ENCODE measurements at regions not wholly inside any gene's neighbourhood (a gene's known extent, or its start where the extent isn't known, plus 50 kb on each side); places are given as distances from the start of the nearest gene placed in this dataset.

DNA sequence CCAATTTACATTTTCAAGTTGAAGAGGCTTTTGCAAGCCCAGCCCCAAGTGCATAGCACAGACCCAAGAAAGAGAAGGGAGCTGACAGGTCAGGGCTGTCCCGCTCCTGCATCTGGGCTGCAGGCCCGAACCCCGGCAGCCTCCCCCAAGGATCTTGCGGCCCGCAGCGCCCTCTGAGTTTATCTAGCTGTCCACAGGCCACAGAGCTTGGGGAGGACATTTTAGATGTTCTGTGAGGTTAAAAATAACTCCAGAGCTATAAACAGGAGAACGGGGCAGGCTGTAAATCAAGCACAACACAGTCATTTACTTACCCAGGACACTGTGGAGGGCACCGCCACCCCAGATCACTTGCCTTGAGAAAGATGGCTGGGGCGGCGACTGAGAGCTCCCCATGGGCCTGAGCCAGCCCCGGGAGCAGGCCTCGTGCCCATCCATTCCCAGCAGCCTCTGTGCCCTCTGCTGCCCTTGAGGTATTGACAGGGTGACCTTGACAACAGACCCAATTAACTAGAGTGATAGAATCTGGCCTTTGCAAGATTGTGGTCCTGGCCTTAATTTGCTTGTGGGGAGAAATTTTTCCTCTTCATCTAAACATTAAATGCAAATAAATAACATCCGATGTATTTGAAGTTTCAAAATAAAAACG lies 563.0 kb downstream of the TCERG1L start:
- no peak for DNase-seq

DNA sequence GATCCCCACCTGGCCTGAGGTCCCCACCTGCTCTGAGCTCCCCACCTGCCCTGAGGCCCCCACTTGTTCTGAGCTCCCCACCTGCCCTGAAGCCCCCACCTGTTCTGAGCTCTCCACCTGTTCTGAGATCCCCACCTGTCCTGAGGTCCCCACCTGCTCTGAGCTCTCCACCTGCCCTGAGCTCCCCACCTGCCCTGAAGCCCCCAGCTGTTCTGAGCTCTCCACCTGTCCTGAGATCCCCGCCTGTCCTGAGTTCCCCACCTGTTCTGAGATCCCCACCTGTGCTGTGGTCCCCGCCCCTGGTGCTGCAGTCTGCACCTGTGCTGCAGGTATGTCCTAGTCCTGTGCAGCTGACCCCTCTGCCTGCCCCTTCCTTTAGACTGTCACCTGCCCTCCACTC lies 561.6 kb downstream of the TCERG1L start:
- no peak for DNase-seq

DNA sequence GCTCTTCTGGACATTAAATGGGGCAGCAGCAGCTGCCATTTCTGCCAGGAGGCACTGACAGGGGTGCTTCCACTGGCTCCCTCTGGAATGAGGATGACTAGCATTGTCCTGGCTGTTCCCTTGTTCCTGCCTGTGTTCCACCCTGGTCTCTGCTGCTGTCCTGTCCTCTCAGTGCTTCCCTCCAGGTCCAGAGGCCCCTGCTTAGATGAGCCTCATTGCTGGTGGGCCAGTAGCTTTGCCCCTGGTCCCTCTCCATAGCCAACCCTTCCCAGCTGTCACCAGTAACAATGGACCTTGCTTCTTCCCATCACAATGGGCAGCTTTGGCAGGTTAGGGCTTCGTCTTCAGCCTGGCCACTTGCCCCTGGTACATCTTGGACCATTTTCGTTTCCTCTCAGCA lies 561.1 kb downstream of the TCERG1L start:
- DNase-seq: no peak

DNA sequence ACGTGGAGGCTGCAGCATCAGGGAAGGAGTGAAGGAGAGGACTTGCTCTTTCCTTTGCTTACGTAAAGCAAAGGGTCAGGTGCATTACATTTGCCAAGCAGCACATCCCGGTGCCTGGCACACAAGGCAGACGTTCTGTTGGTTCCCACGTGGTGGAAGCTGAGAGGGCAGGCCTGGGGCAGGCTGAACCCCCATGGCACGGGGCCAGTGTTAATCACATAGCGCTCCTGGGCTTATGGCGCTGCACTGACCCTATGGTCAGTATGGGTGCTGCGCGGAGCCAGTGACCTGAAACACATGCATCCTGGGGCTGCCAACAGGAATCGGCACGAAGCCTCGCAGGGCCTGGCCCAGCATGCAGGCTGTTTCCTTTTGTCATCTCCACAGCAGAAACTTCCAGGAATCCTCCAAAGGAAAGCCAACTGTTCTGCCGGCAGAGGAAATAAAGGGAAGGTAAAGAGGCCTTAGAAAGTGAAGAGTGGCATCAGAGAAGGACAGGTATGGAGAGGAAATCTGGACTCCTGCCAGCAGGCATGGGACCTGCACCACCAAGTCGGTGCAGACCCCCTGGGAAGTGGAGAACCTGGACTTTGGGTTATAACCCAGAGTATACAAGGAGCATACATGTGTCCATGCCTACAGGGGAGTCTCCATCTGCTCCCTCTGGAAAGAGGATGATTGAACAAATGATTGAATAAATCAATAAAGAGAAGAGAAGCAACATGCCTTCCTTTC lies 560.2 kb downstream of the TCERG1L start:
- no peak for DNase-seq

DNA sequence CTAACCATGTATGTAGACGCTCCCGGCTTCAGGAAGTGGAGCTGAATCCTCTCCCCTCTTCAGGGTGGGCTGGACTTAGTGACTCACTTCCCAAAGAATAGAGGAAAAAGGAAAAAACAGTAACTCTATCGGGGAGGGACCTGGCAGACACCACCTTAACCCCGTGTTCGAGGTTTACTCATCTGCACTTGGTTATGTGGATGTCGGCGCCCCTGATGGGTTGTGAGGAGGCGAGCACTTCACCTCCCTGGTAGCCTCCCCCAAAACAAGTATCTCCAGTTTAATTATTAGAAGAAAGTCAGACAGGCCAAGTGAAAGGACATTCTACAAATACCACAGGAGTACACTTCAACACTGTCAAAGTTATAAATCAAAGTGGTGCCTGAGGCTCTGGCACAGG lies 559.7 kb downstream of the TCERG1L start:
- DNase-seq: no peak

DNA sequence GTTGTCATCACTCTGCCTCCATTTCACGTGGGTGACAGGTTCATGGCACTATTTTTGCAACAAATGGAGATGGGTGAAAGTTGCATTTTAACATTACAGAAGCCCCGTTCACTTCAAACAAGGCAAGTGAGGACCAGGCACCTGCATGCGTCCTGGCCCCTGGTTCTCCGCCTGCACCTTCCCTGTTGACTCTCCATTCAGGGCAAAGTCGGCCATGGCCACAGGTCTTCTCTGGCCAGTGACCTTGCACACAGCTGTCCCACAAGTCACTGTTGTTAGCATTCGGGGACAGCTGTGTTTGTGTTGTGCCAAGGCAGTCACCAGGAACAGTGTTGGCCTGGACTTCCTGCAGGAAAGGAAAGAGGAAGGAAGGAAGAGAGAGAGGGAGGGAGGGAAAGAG lies 554.9 kb downstream of the TCERG1L start:
- no peak for DNase-seq

DNA sequence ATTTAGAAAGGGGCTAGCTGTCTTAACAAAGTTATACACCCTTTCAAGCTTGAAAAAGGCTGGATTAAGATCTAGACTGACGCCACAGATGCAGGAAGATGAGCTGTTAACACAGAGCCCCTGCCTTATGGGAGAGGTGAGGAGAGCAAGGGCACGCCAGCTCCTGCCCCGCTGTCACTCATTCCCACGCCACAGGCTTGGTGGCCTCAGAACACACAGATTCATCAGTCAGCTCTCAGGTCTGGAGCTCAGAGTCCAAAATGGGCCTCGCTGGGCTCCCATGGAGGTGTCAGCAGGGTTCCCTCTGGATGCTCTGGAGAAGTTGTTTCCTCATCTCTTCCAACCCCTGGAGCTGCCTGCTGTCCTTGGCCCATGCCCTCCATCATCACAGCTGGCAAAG lies 554.2 kb downstream of the TCERG1L start:
- DNase-seq: no peak

DNA sequence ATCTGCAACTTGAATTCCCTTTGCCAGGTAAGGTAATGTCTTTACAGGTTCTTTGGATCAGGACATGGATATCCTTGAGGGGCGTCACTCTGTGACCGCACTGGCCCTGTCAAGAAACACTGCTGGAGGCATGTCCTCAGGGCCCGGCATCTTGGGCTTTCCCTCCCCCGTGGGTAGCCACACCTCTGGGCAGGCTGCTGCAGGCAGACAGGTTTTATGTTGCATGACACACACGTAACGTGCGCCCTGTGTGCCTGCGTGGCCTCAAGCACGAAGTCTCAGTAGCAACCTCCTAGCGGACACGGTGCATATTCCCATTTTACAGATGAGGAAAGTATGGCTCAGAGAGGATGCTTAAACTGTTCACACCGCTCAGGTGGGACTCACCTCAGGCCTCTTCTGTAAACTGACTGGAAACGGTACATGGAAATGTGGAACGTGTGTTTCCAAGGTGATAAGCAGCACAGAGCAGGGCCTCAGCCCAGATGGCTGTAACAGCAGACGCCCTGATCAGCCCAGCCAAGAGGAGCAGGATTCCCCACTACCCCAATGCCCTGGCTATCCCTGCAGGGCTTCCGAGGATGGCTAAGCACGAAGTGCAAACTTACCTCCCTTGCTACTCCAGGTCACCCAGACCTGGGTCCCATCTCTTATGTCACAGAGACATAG lies 553.6 kb downstream of the TCERG1L start:
- DNase-seq: no peak

DNA sequence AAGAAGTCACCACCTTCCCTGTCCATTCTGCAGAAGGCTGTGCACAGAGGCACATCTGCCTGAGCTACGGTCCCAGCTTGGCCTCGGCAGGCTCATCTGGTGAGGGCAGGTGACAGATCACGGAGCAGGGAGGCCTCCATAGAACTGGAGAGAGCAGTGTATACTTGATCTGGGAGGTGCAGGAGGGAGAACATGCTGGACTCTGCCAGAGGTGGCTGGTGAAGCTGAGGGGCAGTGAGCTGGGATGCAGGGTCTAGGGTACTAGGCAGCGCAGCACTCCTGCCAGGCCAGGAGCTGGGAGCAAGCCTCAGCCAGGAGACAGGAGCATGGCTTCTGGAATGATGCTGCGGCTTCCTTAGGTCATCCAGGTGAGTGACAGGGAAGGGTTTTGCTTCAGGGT lies 553.0 kb downstream of the TCERG1L start:
- DNase-seq: no peak

DNA sequence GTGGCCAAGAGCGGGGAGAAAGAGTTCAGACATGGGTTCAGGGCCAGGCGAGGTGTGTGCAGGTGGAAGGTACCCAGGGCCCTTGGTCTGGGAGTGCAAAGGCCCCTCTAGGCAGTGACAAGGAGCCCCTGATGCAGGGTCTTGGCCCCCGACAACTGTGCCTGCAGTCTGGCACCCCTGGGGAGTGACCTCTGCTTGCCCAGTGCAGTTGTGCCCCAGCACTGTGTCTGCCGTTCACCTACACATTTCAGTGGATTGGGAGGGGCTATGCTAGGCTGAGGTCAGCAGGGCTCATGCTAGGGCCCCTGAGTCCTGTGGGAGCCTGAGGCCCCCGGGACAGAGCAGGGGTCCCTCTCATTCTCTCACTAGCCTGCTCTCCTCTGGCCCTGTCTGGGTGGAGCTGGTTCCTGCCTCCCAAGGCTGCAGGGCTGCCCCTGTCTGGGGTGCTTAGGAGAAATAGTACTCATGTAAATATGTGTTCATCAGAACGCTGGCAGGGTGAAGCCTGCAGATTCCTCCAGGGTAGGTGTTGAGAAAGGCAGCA lies 550.4 kb downstream of the TCERG1L start:
- no peak for DNase-seq

DNA sequence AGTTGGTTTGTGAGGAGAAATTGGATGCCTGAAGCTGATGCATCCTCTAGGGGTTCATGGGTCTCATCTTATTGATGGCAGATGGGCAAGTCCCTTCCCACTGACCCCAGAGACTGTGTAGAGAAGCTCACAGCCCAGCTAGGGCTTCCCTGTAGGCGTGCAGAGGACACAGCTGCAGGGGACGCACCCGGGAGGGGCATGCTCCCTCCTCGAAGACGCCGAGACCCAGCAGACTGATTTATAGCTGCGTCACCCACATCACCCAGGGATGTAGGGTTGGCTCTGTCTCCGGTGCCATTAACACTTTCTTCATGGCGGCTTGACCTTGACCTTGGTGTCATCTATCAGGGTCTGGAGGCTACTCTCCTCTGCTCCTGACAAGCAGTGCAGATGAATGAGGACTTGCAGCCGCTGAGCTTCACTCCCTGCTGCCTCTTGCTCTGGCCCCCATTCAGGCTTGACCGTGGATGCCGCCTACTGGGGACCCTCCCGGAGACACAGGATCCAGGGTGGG lies 549.7 kb downstream of the TCERG1L start:
- no peak for DNase-seq

DNA sequence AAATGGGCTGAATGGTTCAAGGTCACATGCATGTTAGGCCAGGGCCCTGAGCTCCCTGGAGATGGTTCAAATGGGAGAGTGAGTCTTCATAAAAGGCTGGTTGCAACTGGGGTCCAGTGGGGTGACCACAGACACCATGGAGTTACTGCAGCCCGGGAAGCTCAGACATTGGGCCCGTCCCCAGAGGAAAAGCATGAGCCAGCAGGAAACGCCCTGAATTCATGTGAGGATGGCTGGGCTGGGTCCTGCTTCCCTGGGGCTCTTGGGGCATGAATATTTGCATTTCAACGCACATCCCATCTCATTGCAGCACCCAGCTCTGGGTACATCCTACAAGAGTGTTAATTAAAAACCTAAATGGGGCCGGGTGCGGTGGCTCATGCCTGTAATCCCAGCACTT lies 549.0 kb downstream of the TCERG1L start:
- DNase-seq: no peak

DNA sequence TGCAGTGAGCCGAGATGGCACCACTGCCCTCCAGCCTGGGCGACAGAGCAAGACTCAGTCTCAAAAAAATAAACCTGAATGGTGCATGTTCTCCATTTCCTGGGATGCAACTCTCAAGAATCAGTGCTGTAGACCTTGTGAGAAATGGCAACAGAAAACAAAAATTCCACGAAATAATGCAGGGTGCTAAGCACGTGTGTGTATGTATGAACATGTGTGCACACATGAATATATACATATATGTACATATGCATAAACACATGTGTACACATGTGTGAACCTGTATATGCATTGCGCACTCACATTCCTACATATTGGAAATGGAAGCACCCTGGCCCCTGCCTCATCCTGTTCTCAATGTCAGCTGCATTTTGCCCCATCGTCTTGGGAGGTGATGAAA lies 548.5 kb downstream of the TCERG1L start:
- no peak for DNase-seq

DNA sequence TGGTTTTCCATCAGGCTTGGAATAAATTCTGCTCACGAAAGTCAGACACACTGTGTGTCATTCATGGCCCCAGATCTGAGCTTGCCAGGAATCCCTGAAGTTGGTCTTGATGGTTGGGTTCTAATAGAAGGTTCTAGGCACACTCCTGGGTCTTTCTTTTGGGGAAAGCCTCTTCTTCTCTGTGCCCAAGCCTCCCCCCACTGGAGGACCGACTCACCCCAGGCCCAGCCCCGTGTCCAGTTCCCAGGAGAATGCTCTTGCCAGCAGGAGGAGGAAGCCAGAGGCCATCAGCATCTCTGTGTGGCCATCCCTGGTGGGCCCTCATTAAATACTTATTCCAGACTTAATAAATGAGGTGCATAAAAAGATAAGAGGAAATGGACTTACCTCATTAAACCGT lies 548.0 kb downstream of the TCERG1L start:
- DNase-seq: no peak

DNA sequence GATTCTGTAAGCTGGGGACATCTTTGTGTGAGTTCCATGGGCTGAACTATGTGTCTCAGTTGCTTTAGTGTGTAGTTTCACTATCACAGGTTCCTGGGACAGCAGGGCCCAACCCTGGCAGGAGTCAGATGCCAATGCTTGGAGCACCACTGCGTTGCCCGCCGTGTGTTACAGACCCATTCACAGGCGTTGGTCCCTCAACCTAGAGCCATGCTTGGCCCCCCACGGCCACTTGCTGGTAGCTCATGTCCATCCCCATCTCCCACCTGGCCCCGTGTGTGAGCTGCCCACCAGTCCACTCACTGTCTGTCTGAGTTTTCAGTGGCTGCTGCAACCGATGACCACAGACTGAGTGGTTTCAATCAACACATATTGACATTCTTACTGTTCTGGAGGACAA lies 546.9 kb downstream of the TCERG1L start:
- no peak for DNase-seq

DNA sequence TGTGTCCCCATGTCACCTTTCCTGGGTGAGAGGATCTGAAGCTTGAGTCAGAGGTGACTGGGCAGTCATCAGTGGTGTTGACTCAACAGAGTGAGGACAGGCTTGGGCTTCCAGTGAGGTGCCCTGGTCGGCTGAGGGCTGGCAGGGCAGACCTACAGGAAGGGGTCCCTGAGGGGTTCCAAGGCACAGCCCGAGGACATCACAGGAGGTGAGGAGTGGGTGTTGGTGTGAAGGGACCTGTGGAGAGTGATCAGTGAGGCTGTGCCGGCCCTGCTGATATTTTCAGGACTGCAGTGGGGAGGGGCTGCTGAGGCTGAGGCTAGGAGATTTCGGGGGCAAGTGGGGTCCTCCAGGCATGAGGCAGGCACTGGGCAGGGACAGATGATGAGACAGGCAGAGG lies 545.5 kb downstream of the TCERG1L start:
- DNase-seq: no peak

DNA sequence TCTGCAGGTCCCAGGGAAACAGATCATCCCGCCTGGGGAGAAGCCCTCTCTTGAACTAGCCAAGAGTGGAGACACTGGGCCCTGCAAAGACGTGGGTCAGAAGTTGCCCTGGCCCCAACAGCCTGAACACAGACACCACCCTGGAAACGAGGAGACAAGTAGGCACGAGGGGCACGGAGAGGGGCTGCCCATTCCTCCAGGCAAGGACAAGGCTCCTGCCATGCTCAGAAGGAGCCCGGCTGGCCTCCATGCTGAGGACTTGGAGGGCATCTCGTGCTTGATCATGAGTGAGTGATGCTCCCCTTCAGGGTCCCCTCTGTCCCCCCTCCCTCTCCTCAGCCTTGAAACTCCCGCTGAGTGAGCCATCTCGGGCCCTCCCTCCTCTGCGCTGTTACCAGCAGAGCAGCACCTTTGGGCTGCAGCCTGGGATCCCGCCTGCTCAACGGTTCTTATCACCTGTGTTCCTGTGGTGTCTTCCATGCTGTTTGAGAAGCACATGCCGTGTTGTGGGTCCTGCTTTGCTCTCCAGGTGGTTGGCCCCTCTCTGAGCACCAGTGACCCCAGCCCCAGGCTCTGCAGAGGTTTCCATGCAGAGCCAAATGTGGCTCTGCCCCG lies 544.3 kb downstream of the TCERG1L start:
- no peak for DNase-seq

DNA sequence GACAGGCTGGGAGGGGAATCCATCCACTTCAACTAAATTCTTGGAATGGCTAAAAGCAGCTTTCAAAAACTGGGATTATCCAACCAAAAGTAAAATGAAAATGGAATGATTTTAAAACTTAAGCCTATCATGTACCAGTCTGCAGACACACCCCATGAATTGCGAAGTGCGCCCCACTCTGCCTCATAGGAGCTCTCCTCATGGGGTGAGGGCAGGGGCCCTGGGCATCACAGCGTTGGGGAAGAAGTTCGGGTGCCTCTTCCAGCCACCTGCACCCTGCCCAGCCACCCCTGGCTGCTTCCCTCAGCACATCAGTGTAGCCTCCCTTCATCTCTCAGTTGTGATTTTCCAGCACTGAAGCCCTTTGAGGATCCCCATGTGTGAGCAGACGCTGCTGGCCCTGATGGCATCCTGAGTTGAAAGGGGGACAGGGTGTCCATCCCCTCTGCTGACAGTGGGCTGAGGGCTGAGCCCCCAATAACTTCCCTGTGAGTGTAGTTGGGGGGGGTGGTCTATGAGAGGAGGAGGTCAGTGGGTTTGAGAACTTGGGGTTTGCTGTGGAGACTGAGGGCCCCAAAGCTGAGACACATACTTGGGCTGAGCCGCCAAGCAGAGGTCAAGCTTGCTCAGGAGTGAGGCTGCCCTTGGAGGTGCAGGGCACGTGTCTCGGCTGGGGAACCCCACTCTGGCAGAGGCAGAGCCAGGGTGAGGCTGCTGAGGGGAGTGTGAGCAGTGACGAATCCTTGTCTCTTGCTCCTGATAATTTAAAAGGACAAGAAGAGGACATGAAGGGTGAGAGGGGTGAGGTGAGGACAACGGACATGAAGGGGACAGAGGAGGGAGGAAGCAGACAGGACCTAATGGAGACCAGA lies 542.1 kb downstream of the TCERG1L start:
- DNase-seq: no peak

DNA sequence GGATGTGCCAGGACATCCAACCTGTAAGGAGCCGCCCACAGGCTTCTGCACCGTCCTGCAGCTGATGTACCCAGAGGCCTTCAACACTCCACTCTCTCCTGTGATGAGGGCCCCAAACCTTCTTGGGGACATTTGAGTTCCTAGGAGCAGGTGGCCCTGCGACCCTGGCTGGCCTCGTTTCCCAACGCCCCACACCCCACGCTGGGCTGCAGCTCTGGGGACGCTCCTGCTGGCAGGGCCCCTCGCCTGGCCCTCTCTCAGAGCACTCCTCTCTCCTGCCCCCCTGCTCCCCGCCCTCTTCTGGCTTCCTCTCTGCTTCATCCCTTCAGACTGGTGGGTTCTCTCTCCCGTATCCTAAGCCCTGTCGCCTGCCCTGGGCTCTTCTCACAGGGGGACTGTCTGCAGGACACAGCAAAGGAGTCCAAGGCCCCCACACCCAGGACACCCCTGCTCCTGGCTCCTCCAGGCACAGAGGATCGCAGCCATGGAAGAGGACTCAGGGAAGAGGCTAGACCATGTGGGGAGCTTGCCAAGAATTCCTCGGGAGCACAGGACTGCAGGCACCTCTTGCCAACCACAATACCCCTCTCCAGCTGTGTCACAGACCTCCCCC lies 541.4 kb downstream of the TCERG1L start:
- no peak for DNase-seq

DNA sequence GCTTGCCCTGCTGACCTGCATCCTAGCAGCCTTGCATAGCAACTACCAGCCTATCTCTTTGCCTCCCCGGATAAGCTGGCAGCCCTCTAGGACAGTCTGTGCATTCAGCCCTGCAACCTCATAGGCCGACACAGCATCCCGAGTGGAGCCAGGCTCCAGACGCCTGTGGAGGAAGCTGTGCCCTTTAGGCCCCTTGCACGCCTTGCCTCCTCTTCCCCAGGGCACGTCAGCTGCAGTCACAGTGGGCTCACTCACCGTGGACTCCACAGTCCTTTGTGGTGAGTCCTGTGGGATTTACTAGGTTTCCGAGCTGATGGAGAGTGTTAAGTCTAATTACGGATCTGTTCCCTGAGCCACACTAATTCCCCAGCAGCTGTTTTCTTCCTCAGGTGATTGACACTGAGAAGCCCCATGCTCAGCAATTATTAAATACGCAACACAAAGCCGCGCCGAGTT lies 540.0 kb downstream of the TCERG1L start:
- no peak for DNase-seq

DNA sequence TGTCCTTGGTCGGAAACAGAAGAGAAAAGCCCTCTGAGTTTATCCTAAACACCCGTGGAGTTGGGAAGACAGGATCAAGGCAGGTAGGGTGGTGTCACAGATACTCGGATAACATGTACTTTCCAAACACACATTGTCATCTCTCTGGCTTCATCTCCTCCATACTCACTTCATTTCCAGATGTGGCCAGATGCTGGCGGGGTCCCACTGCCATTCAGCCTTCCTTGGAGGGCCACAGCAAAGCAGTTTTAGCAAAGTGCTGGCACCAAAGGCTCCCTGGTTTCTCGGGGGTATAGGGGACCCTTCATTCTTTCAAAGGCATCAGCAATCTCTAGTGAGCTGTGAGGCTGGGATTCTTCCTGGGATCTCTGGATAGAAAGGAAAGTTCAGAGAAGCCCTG lies 539.5 kb downstream of the TCERG1L start:
- DNase-seq: no peak

DNA sequence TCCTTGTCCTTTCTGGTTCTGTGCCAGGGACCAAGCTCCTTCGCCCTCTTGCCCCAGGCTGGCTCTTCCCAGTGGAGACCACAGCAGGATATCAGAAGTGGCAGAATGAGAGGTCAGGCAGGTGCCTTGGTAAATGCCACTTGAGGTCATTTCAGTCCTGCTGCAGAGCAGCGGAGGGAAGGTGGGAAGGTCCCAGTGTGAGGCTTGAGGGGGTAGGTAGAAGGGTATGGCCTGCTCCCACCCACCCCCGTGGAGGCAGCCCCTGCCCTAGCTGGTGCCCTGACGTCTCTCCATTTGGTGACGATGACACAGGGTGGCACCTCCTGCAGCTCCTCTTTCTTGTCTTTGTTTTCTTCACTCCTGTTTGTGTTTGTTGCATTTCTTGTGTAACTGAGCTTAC lies 538.8 kb downstream of the TCERG1L start:
- no peak for DNase-seq
